ENCODE measurements at regions not wholly inside any gene's neighbourhood (a gene's known extent, or its start where the extent isn't known, plus 50 kb on each side); places are given as distances from the start of the nearest gene placed in this dataset.

DNA sequence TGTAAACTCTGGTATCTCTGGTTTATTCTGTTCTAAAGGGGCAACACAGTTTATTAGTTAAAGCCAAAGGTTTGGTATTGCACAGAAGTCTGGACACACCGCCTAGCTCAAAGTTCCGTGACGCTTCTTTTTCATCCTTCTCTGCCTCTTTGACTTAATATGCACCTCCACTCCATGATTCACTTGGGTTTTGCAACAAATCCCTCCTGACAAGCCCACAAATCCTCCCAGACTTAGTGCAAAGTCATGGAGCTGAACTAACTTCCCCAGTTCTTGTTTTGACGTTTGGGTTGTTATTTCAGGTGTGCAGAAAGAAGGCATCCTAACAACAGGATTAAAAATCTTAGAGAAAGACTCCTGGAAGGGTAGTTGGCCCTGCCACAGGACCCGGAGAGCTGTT is 441.6 kb upstream of the DMAC1 start:
- H3K4me2 ChIP-seq (ENCODE audit: low read depth, low read length, poor library complexity, severe bottlenecking) = no peak overlapping the region
- no peak overlapping the region for H2AFZ ChIP-seq (ENCODE audit: low read depth, low read length, severe bottlenecking)
- H3K27ac ChIP-seq (ENCODE audit: low read depth, low read length) = no peak overlapping the region
- H4K20me1 ChIP-seq (ENCODE audit: low read depth, low read length) = no peaks in the 10 kb centered on the region
- H3K4me3 ChIP-seq (ENCODE audit: insufficient read depth, low read length, poor library complexity, severe bottlenecking) = no peak overlapping the region
- no peak overlapping the region for H3K9ac ChIP-seq (ENCODE audit: low read length)
- H3F3A ChIP-seq (ENCODE audit: insufficient read depth) = no peaks in the 10 kb centered on the region
- H3K36me3 ChIP-seq (ENCODE audit: low read length) = no peaks in the 10 kb centered on the region
- H3K9me2 ChIP-seq (replicated peaks; ENCODE audit: insufficient read depth, low read length) = no peaks in the 10 kb centered on the region
- H3K27me3 ChIP-seq (ENCODE audit: low read length) = no peaks in the 10 kb centered on the region
- H3K9me3 ChIP-seq (ENCODE audit: insufficient read depth, low read length) = no peaks in the 10 kb centered on the region
- H3K79me2 ChIP-seq (ENCODE audit: insufficient read depth, low read length) = no peaks in the 10 kb centered on the region
- no peak for TF ChIP-seq EZH2phosphoT487 (conservative IDR thresholded peaks at IDR 0.05; ENCODE audit: low read length)
- TF ChIP-seq, protein P1, sequence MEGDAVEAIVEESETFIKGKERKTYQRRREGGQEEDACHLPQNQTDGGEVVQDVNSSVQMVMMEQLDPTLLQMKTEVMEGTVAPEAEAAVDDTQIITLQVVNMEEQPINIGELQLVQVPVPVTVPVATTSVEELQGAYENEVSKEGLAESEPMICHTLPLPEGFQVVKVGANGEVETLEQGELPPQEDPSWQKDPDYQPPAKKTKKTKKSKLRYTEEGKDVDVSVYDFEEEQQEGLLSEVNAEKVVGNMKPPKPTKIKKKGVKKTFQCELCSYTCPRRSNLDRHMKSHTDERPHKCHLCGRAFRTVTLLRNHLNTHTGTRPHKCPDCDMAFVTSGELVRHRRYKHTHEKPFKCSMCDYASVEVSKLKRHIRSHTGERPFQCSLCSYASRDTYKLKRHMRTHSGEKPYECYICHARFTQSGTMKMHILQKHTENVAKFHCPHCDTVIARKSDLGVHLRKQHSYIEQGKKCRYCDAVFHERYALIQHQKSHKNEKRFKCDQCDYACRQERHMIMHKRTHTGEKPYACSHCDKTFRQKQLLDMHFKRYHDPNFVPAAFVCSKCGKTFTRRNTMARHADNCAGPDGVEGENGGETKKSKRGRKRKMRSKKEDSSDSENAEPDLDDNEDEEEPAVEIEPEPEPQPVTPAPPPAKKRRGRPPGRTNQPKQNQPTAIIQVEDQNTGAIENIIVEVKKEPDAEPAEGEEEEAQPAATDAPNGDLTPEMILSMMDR (IDR thresholded peaks at IDR 0.05; ENCODE audit: insufficient read depth, low read length, poor library complexity, severe bottlenecking) = no peak

- TF ChIP-seq EZH2phosphoT487 (conservative IDR thresholded peaks at IDR 0.05; ENCODE audit: low read length) = no peak
- TF ChIP-seq, protein P1 (IDR thresholded peaks at IDR 0.05; ENCODE audit: insufficient read depth, low read length, poor library complexity, severe bottlenecking) = no peak
- Histone ChIP-seq H3K79me2 (ENCODE audit: insufficient read depth, low read length) (no peaks in the 10 kb centered on the region), H2AFZ (ENCODE audit: low read depth, low read length, severe bottlenecking) (no peak overlapping the region), H3F3A (ENCODE audit: insufficient read depth) (no peaks in the 10 kb centered on the region), H3K27ac (ENCODE audit: low read depth, low read length) (no peak overlapping the region), H3K9ac (ENCODE audit: low read length) (no peak overlapping the region), H3K4me2 (ENCODE audit: low read depth, low read length, poor library complexity, severe bottlenecking) (no peak overlapping the region), H3K27me3 (ENCODE audit: low read length) (no peaks in the 10 kb centered on the region), H3K4me3 (ENCODE audit: insufficient read depth, low read length, poor library complexity, severe bottlenecking) (no peak overlapping the region), H3K9me3 (ENCODE audit: insufficient read depth, low read length) (no peaks in the 10 kb centered on the region), H3K36me3 (ENCODE audit: low read length) (no peaks in the 10 kb centered on the region), H4K20me1 (ENCODE audit: low read depth, low read length) (no peaks in the 10 kb centered on the region), H3K9me2 (replicated peaks; ENCODE audit: insufficient read depth, low read length) (no peaks in the 10 kb centered on the region)
Observed at GRCh38 chr9:8237096-8237495, 437.5 kb upstream of the DMAC1 start.

DNA sequence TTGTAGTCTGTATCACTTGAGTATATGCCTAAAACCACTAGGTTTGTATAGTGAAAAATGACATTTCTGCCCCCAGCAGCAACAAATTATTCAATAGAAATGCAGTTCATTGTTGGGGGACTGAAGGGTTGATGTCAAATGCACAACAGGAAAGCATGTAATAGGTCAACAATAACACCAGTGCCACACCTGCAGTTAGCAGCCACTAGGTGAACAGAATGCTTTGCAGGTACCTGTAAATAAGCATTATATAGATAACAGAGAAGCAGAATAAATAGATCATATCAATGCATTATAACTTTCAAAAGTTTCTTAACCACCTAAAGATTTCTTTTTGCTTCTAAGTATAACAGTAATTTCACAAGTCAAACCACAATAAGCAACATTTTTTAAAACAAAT is 435.9 kb upstream of the DMAC1 start:
- Histone ChIP-seq H3K27me3 (ENCODE audit: low read length) (no peaks in the 10 kb centered on the region), H3K27ac (ENCODE audit: low read depth, low read length) (no peak overlapping the region), H3K36me3 (ENCODE audit: low read length) (no peaks in the 10 kb centered on the region), H2AFZ (ENCODE audit: low read depth, low read length, severe bottlenecking) (no peak overlapping the region), H3K9me3 (ENCODE audit: insufficient read depth, low read length) (no peaks in the 10 kb centered on the region), H3K79me2 (ENCODE audit: insufficient read depth, low read length) (no peaks in the 10 kb centered on the region), H4K20me1 (ENCODE audit: low read depth, low read length) (no peaks in the 10 kb centered on the region), H3K9me2 (replicated peaks; ENCODE audit: insufficient read depth, low read length) (no peaks in the 10 kb centered on the region), H3K4me3 (ENCODE audit: insufficient read depth, low read length, poor library complexity, severe bottlenecking) (no peak overlapping the region), H3K4me2 (ENCODE audit: low read depth, low read length, poor library complexity, severe bottlenecking) (no peak overlapping the region), H3K9ac (ENCODE audit: low read length) (no peak overlapping the region), H3F3A (ENCODE audit: insufficient read depth) (no peaks in the 10 kb centered on the region)
- no peak for TF ChIP-seq EZH2phosphoT487 (conservative IDR thresholded peaks at IDR 0.05; ENCODE audit: low read length)
- TF ChIP-seq, protein P1 (IDR thresholded peaks at IDR 0.05; ENCODE audit: insufficient read depth, low read length, poor library complexity, severe bottlenecking) = no peak
